Osteocyte (in vitro differentiated cells): ENCODE measurements at regions not wholly inside any gene's neighbourhood (a gene's known extent, or its start where the extent isn't known, plus 50 kb on each side); places are given as distances from the start of the nearest gene placed in this dataset.

Experiments
- DNase-seq: peaks from one replicate; pipeline ENCODE4 v3.0.0; 2021; ENCODE audit warnings: mixed read lengths; ENCODE audit not compliant: unreplicated experiment; ENCODE audit errors: extremely low spot score
- H3K27ac Mint-ChIP-seq: one replicate; pipeline ENCODE4 v1.8.0; 2021; ENCODE audit warnings: mild to moderate bottlenecking, mixed read lengths; ENCODE audit not compliant: unreplicated experiment
- H3K27me3 Mint-ChIP-seq: one replicate; pipeline ENCODE4 v1.8.0; 2021; ENCODE audit warnings: mixed read lengths; ENCODE audit not compliant: unreplicated experiment
- H3K36me3 Mint-ChIP-seq: one replicate; pipeline ENCODE4 v1.8.0; 2021; ENCODE audit warnings: mixed read lengths; ENCODE audit not compliant: unreplicated experiment
- H3K4me1 Mint-ChIP-seq: one replicate; pipeline ENCODE4 v1.8.0; 2021; ENCODE audit warnings: mixed read lengths; ENCODE audit not compliant: unreplicated experiment
- H3K4me3 Mint-ChIP-seq: one replicate; pipeline ENCODE4 v1.8.0; 2021; ENCODE audit warnings: mild to moderate bottlenecking, moderate library complexity, mixed read lengths; ENCODE audit not compliant: unreplicated experiment
- H3K9me3 Mint-ChIP-seq: one replicate; pipeline ENCODE4 v1.8.0; 2021; ENCODE audit warnings: mixed read lengths; ENCODE audit not compliant: unreplicated experiment
- CTCF ChIP-seq: fragments of 200-600 bp; sonication (generic); IDR thresholded peaks from 2 replicates; pipeline ENCODE4 v1.5.0; 2021; ENCODE audit warnings: antibody characterized with exemption, mild to moderate bottlenecking, moderate library complexity

GRCh38 chr14:43687921-43688320 lies 819.2 kb downstream of the FSCB start:
- no peaks in the 10 kb centered on the region for H3K36me3 Mint-ChIP-seq
- H3K4me1 Mint-ChIP-seq = peaks cover 4% of the 10 kb centered on the region
- H3K4me3 Mint-ChIP-seq = no peak overlapping the region
- no peak for TF ChIP-seq CTCF
- no peak for DNase-seq
- no peak overlapping the region for H3K27ac Mint-ChIP-seq
- no peaks in the 10 kb centered on the region for H3K9me3 Mint-ChIP-seq
- H3K27me3 Mint-ChIP-seq = no peaks in the 10 kb centered on the region

GRCh38 chr14:43677581-43677980 lies 829.5 kb downstream of the FSCB start:
- Mint-ChIP-seq H3K36me3 (no peaks in the 10 kb centered on the region), H3K27ac (no peak overlapping the region), H3K4me1 (no peaks in the 10 kb centered on the region), H3K9me3 (peaks cover 8% of the 10 kb centered on the region), H3K4me3 (no peak overlapping the region), H3K27me3 (no peaks in the 10 kb centered on the region)
- no peak for TF ChIP-seq CTCF
- DNase-seq = no peak

GRCh38 chr14:43674273-43674672 lies 832.8 kb downstream of the FSCB start:
- no peaks in the 10 kb centered on the region for H3K27me3 Mint-ChIP-seq
- H3K9me3 Mint-ChIP-seq = peaks cover 8% of the 10 kb centered on the region
- no peak for TF ChIP-seq CTCF
- no peaks in the 10 kb centered on the region for H3K36me3 Mint-ChIP-seq
- H3K27ac Mint-ChIP-seq = no peak overlapping the region
- H3K4me1 Mint-ChIP-seq = no peaks in the 10 kb centered on the region
- DNase-seq = no peak
- H3K4me3 Mint-ChIP-seq = no peak overlapping the region

- Mint-ChIP-seq H3K4me1 (no peaks in the 10 kb centered on the region), H3K36me3 (no peaks in the 10 kb centered on the region), H3K27me3 (no peaks in the 10 kb centered on the region), H3K9me3 (peaks cover 16% of the 10 kb centered on the region), H3K27ac (no peak overlapping the region), H3K4me3 (no peak overlapping the region)
- DNase-seq = no peak
- TF ChIP-seq CTCF = no peak
Observed at GRCh38 chr14:43671716-43672485, 835.2 kb downstream of the FSCB start.

GRCh38 chr14:43669355-43669754 lies 837.7 kb downstream of the FSCB start:
- Mint-ChIP-seq H3K36me3 (no peaks in the 10 kb centered on the region), H3K4me3 (no peak overlapping the region), H3K9me3 (peaks cover 15% of the 10 kb centered on the region)

More at GRCh38 chr14:43669355-43669754, 837.7 kb downstream of the FSCB start:
- Mint-ChIP-seq H3K27me3 (no peaks in the 10 kb centered on the region), H3K4me1 (no peaks in the 10 kb centered on the region), H3K27ac (no peak overlapping the region)
- DNase-seq = no peak
- TF ChIP-seq CTCF = no peak
